Fibroblast of lung (primary cell): ENCODE measurements at regions not wholly inside any gene's neighbourhood (a gene's known extent, or its start where the extent isn't known, plus 50 kb on each side); places are given as distances from the start of the nearest gene placed in this dataset.

Experiments
- DNase-seq, 2 donors: peaks; one replicate each; pipeline versions ENCODE4 v3.0.0 to v3.0.0-alpha.2; 2010; ENCODE audit warnings: low read depth in 2 of 2
- H2AFZ ChIP-seq: 2 replicates; pipeline ENCODE4 v1.5.1; 2012; ENCODE audit warnings: low read length, control low read depth, inconsistent platforms
- H3K27ac ChIP-seq: 2 replicates; pipeline ENCODE4 v1.5.1; 2011; ENCODE audit warnings: low read length, control low read depth; ENCODE audit not compliant: insufficient read depth
- H3K27me3 ChIP-seq: 2 replicates; pipeline ENCODE4 v1.5.1; 2011; ENCODE audit warnings: mild to moderate bottlenecking, low read length; ENCODE audit not compliant: control insufficient read depth, insufficient read depth
- H3K36me3 ChIP-seq: 2 replicates; pipeline ENCODE4 v1.5.1; 2011; ENCODE audit warnings: low read length; ENCODE audit not compliant: control insufficient read depth, insufficient read depth
- H3K4me1 ChIP-seq: 2 replicates; pipeline ENCODE4 v1.5.1; 2011; ENCODE audit warnings: low read length; ENCODE audit not compliant: control insufficient read depth, insufficient read depth; ENCODE audit errors: extremely low read depth
- H3K4me2 ChIP-seq: 2 replicates; pipeline ENCODE4 v1.5.1; 2011; ENCODE audit warnings: low read length, control low read depth; ENCODE audit not compliant: insufficient read depth; ENCODE audit errors: extremely low read depth
- H3K4me3 ChIP-seq, 4 experiments: fragments of 200-600 bp in 1 of 4; sonication (generic) in 1 of 4; replicated peaks in 1 of 4; 2 replicates each; pipeline ENCODE4 v1.5.1; 2011 to 2016; ENCODE audit warnings: low read length in 4 of 4, low read depth in 3 of 4, mild to moderate bottlenecking in 3 of 4, control low read depth in 2 of 4, inconsistent platforms in 1 of 4, mixed read lengths in 1 of 4; ENCODE audit not compliant: insufficient read depth in 1 of 4; ENCODE audit errors: control extremely low read depth in 1 of 4
- H3K79me2 ChIP-seq: 2 replicates; pipeline ENCODE4 v1.5.1; 2012; ENCODE audit warnings: mild to moderate bottlenecking, low read length, inconsistent platforms; ENCODE audit not compliant: control insufficient read depth, insufficient read depth
- H3K9ac ChIP-seq: 2 replicates; pipeline ENCODE4 v1.5.1; 2011; ENCODE audit warnings: mild to moderate bottlenecking, low read length, control low read depth; ENCODE audit not compliant: insufficient read depth
- H3K9me3 ChIP-seq: 2 replicates; pipeline ENCODE4 v1.5.1; 2012; ENCODE audit warnings: low read depth, low read length; ENCODE audit not compliant: control insufficient read depth, insufficient read depth
- H4K20me1 ChIP-seq: 2 replicates; pipeline ENCODE4 v1.5.1; 2011; ENCODE audit warnings: low read length; ENCODE audit not compliant: control insufficient read depth, insufficient read depth; ENCODE audit errors: extremely low read depth
- CTCF ChIP-seq, 2 donors: IDR thresholded peaks in 1 of 2; conservative IDR thresholded peaks in 1 of 2; 1 replicate in 1 of 2; 2 replicates in 1 of 2; pipeline ENCODE4 v1.5.1; 2011 to 2012; ENCODE audit warnings: low read length in 2 of 2, control low read depth in 1 of 2, inconsistent platforms in 1 of 2, low read depth in 1 of 2, mild to moderate bottlenecking in 1 of 2
- EZH2 ChIP-seq: IDR thresholded peaks from 2 replicates; pipeline ENCODE4 v1.5.1; 2012; ENCODE audit warnings: low read length, control low read depth, mild to moderate bottlenecking; ENCODE audit errors: missing control alignments

GRCh38 chr9:120187758-120188157 lies 392.2 kb downstream of the CDK5RAP2 start:
- H3K27me3 ChIP-seq, result no peaks in the 10 kb centered on the region
- no peak overlapping the region for H3K4me2 ChIP-seq
- no peaks in the 10 kb centered on the region for H3K79me2 ChIP-seq
- DNase-seq, result no peak
- no peak overlapping the region for H3K9ac ChIP-seq
- no peaks in the 10 kb centered on the region for H3K9me3 ChIP-seq
- no peaks in the 10 kb centered on the region for H3K4me1 ChIP-seq
- no peak overlapping the region for H3K27ac ChIP-seq
- H3K36me3 ChIP-seq, result no peaks in the 10 kb centered on the region
- no peak for TF ChIP-seq CTCF (conservative IDR thresholded peaks at IDR 0.05 in 1 of 2, IDR thresholded peaks at IDR 0.05 in 1 of 2; ENCODE audit: low read depth in 1 of 2, low read length in 2 of 2)
- no peak for TF ChIP-seq EZH2
- H4K20me1 ChIP-seq, result no peaks in the 10 kb centered on the region
- no peak overlapping the region for H2AFZ ChIP-seq
- no peak overlapping the region for H3K4me3 ChIP-seq

- Histone ChIP-seq H3K4me1 (no peaks in the 10 kb centered on the region), H3K9ac (no peak overlapping the region), H3K27ac (no peak overlapping the region), H3K4me2 (no peak overlapping the region), H2AFZ (no peak overlapping the region), H3K27me3 (no peaks in the 10 kb centered on the region), H3K4me3 (no peak overlapping the region), H3K36me3 (no peaks in the 10 kb centered on the region), H4K20me1 (no peaks in the 10 kb centered on the region), H3K9me3 (no peaks in the 10 kb centered on the region), H3K79me2 (no peaks in the 10 kb centered on the region)
- TF ChIP-seq CTCF (conservative IDR thresholded peaks at IDR 0.05 in 1 of 2, IDR thresholded peaks at IDR 0.05 in 1 of 2; ENCODE audit: low read depth in 1 of 2, low read length in 2 of 2) (no peak), EZH2 (no peak)
- DNase-seq, result no peak
These were observed 393.7 kb downstream of the CDK5RAP2 start for GRCh38 chr9:120186276-120186675.

GRCh38 chr9:120184266-120184665 lies 395.7 kb downstream of the CDK5RAP2 start:
- Histone ChIP-seq H3K27ac (no peak overlapping the region), H3K36me3 (no peaks in the 10 kb centered on the region), H3K9me3 (no peaks in the 10 kb centered on the region), H2AFZ (no peak overlapping the region), H3K4me3 (no peak overlapping the region), H3K4me1 (no peaks in the 10 kb centered on the region), H3K79me2 (no peaks in the 10 kb centered on the region), H4K20me1 (no peaks in the 10 kb centered on the region), H3K27me3 (no peaks in the 10 kb centered on the region), H3K4me2 (no peak overlapping the region), H3K9ac (no peak overlapping the region)
- DNase-seq, result no peak
- TF ChIP-seq CTCF (conservative IDR thresholded peaks at IDR 0.05 in 1 of 2, IDR thresholded peaks at IDR 0.05 in 1 of 2; ENCODE audit: low read depth in 1 of 2, low read length in 2 of 2) (no peak), EZH2 (no peak)
